ENCODE measurements at regions not wholly inside any gene's neighbourhood (a gene's known extent, or its start where the extent isn't known, plus 50 kb on each side); places are given as distances from the start of the nearest gene placed in this dataset.
"Not testable (repeated sequence)": the region's sequence is repeated elsewhere in the genome, so short reads cannot be mapped to it uniquely, and the experiment has no call there.

DNA sequence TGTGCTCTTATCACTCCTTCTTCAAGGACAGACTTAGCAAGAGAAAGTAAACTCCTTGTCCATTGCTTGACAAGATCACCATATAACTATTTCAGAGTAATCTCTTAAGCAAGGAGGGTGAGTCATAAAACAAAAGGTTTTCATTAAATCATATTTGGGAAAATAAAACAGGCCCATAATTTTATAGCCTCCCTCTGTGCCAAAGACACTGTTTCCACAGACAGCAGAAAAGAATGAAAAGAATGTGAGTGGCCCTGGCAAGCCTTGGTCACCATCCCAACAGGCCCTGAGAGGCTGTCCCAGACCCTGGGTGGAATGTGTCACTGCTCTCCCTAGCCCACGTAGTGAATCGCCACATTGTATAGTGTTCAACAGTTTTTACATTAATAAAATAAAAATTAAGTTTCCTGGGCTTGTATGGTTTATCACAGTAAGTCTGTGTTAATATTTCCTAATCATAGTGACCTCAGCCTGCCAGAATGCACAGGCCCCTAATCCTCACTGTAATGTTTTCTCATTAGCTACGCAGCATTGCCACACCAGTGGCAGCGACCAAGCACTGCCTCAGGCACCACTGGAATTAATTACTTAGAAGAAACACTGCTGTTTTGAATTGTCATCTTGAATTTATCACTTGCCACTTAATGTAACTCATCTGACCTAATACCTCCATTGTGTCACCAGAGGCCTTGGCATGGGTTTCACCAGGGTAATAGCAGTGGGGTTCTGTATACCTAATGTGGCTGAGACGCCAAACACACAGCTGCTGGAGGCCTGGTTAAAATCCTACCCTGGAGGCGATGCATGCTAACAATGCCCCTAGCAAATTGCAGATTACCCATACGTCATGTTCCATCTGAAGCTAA lies 401.9 kb downstream of the LNPK start:
- DNase-seq = no peak

- no peak for DNase-seq
Observed at GRCh38 chr2:175597286-175597685, 404.8 kb downstream of the LNPK start.

DNA sequence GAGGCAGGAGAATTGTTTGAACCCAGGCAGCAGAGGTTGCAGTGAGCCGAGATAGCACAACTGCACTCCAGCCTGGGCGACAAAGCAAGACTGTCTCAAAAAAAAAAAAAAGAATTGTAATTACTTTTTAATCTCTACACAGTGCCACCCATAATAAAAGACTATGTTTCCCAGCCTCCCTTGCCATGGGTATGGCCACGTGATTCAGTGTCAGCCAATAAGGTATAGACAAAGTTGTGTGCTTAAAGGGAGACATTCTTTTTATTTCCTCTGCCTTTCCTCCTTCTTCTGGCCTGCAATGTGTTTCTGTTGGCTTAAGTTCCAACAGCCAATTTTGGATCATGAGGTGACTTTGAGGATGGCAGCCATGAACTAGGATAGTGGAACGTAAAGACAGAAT lies 406.9 kb downstream of the LNPK start:
- no peak for DNase-seq

GRCh38 chr2:175593686-175594525 lies 408.2 kb downstream of the LNPK start:
- not testable (repeated sequence) for DNase-seq

DNA sequence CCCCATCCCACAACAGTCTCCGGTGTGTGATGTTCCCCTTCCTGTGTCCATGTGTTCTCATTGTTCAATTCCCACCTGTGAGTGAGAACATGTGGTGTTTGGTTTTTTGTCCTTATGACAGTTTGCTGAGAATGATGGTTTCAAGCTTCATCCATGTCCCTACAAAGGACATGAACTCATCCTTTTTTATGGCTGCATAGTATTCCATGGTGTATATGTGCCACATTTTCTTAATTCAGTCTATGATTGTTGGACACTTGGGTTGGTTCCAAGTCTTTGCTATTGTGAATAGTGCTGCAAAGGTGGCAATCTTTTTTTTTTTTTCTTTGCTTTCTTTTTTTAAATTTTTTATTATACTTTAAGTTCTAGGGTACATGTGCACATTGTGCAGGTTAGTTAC lies 406.7 kb upstream of the ATP5MC3 start:
- DNase-seq = not testable (repeated sequence)

DNA sequence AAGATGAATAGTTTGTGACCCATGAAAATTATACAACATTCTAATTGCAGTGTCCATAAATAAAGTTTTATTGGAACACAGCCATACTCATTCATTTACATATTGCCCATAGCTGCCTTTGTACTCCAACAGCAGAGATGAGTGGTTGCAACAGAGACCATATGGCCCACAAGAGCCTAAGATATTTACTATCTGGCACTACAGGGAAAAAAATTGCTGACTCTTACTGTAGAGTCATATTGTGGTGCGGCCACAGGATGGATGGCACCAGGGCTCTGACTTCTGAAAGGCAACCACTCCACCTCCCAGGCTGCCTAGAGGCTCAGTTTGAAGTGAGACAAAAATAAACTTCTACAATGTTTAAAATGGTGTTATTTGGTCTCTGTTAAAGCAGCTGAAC lies 404.0 kb upstream of the ATP5MC3 start:
- no peak for DNase-seq

- no peak for DNase-seq
Observed at GRCh38 chr2:175580652-175581051, 399.1 kb upstream of the ATP5MC3 start.

DNA sequence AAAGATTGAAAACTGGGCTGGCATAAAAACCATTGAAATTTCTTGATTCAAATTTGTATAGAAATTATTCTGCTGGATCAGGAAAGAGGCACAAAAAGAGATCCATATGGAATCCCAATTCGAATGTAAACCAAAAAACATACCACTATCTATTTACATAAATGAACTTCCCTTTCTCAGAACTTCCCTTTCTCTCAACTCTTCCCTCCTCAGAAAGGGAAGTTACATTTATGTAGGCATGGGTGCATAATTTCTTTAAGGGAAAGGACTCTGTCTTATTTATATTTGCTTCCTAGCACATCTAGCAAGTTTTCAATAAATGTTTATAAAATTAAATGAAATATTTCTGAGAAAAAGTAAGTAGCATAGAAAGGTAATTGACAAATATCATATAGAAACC lies 398.1 kb upstream of the ATP5MC3 start:
- no peak for DNase-seq

DNA sequence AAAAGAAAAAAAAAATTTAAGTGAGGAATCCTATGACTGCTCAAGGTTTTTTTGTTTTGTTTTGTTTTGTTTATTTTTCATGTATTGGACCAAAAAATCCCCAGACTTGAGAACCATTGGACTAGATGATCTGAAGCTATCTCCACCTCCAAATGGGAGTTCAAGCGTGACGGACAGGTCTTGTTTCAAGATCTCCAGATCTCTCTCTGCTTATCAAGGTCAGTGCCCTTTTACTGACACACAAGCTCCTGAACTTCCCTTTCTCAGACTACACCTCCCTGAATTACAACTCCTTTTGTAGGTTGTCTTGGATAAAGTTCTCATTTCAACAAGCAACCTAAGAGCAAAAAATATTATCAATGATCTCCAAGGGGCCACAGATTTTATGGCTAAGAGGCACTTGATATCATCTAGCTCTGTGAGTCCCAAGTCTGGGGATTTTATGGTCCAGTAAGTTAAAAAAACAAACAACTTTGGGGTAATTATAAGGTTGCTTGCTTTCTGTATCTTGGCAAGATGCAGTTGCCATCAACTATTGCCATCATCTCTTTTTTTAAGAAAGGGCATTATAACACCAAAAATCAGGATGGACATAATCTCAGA lies 396.0 kb upstream of the ATP5MC3 start:
- DNase-seq = no peak

DNA sequence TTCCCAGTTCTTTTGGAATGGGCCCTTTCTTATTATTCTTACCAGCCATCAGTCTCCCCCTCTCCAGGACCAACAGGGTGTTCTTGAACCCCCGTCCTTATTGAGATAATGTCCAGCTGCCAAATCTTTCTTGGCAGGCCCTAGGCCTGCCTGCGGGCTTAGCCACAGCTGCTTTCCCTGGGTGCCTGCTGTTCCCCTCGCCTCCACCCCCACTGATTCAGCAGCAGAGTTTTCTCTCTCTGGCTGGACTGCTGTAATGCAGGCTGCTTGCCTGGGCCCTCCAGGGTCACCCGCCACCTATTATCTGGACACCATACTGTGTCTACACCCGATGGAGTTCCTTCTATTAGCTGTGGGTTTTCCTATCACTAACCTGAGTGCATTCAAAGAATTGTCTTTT lies 395.4 kb upstream of the ATP5MC3 start:
- no peak for DNase-seq

DNA sequence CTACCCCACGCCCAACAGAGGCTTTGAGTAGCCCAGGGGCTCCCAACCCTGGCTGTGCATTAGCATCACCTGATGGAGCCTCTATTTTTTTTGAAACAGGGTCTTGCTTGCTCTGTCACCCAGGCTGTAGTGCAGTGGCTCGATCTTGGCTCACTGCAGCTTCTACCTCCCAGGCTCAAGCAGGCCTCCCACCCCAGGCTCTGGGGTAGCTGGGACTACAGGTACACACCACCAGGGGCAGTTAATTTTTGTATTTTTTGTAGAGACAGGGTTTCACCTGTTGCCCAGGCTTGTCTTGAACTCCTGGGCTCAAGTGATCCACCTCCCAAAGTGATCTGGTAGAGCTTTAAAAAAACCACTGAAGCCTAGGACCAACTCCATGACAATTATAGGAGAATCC lies 394.8 kb upstream of the ATP5MC3 start:
- DNase-seq = no peak

DNA sequence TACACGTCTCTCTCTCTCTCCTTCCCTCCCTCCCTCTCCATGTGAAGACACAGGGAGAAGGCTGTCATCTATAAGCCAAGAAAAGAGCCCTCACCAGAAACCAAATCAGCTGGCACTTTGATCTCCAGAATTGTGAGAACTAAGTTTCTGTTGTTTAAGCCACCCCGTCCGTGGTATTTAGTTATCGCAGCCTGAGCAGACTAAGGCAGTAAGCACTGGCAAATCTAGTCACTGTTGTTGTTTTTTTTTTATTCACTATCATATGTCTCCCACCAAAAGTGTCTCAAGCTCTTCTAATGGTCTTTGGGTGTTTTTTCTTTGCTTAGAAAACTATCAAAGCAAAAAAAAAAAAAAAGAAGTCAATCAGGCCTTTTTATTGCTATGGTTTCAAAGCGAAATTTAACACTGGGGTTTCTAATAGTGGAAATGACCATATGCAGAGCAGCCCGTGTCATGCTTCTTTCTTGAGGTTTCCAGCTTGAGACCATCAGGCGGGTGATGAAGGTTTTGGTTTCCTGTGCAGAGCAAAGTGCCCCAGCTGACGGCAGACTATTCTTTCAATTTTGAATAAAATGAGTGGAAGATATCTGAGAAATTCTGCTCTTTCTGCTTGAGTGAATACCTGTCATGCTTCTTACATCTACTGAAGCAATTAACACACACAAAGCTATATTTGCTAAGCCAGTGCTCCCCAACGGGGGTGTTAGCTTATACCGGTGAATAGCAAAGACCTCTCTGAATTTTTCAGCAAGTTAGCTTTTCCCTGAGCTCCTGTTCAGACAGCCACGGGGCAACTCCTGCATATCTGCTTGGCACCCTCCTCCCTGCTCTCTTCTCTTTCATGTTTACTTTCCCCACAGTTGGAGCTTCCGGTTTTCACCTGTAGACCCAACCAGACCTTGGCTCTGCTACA lies 394.1 kb upstream of the ATP5MC3 start:
- peak; percentile 1 for DNase-seq

- no peak for DNase-seq
Observed at GRCh38 chr2:175574069-175574468, 392.6 kb upstream of the ATP5MC3 start.

DNA sequence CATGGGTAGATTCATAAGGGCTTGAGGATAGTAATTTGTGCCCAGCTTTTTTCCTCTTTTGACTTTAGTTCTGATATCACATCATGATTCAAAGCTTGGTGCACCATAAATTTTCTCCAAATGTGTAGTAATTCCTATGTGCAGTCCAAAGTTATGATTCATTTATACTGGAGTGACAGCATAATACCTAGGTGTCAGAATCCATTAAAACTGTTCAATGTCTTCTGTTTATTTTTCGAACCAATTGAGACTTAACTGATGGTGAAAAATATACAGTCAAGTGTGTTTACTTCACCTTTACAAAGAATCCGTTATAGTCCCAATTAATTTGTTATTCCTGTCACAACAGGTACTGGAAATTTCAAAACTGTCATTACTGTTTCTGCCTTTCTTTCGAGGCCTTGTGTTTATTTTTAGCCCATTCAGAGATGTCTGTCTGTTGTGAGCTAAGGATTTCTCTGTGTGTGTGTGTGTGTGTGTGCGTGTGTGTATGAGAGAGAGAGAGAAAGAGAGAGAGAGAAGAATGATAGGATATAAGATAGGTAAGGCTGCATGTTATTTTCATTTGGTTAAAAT lies 389.7 kb upstream of the ATP5MC3 start:
- no peak for DNase-seq

DNA sequence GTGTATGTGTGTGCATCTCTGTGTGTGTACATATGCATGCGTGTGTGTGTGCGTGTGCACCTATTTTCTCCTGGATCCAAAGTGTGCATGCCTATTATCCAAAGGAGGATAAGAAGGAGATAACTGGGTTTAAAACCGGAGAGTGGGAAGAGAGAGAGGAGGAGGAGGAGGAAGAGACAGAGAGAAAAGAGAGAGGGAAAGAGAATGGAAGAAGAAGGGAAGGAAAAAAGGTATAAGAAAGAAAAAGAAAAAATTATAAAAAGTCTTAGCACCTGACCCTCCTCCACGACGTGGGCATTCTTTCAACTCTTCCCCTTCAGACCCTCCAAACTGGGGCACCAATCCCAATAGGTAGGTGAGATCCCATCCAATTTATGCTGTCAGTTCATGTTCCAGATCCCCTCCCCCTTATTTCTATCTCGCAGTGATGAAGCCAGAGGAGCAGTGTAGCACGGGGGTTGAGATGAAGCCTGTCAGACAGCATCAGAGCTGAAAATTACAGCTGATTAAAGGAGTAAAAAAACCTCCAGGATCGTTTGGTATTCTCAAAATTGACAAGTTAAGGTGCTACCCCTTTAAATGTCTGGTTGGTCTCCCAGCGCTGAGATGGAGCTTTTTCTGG lies 386.7 kb upstream of the ATP5MC3 start:
- DNase-seq = no peak

GRCh38 chr2:175567435-175568061 lies 386.0 kb upstream of the ATP5MC3 start:
- no peak for DNase-seq

GRCh38 chr2:175560521-175561169 lies 379.1 kb upstream of the ATP5MC3 start:
- no peak for DNase-seq

- no peak for DNase-seq
Observed at GRCh38 chr2:175559613-175560012, 378.1 kb upstream of the ATP5MC3 start.

GRCh38 chr2:175557810-175558377 lies 376.4 kb upstream of the ATP5MC3 start:
- DNase-seq = no peak

GRCh38 chr2:175553910-175554309 lies 372.4 kb upstream of the ATP5MC3 start:
- no peak for DNase-seq
